Fibroblast of lung (primary cell): ENCODE measurements at regions not wholly inside any gene's neighbourhood (a gene's known extent, or its start where the extent isn't known, plus 50 kb on each side); places are given as distances from the start of the nearest gene placed in this dataset.

Experiments
- EZH2 ChIP-seq: IDR thresholded peaks from 2 replicates; pipeline ENCODE4 v1.5.1; 2012; ENCODE audit warnings: low read length, control low read depth, mild to moderate bottlenecking; ENCODE audit errors: missing control alignments
- TF ChIP-seq, protein P1 (sequence below), 2 donors: IDR thresholded peaks in 1 of 2; conservative IDR thresholded peaks in 1 of 2; 1 replicate in 1 of 2; 2 replicates in 1 of 2; pipeline ENCODE4 v1.5.1; 2011 to 2012; ENCODE audit warnings: low read length in 2 of 2, control low read depth in 1 of 2, inconsistent platforms in 1 of 2, low read depth in 1 of 2, mild to moderate bottlenecking in 1 of 2

DNA sequence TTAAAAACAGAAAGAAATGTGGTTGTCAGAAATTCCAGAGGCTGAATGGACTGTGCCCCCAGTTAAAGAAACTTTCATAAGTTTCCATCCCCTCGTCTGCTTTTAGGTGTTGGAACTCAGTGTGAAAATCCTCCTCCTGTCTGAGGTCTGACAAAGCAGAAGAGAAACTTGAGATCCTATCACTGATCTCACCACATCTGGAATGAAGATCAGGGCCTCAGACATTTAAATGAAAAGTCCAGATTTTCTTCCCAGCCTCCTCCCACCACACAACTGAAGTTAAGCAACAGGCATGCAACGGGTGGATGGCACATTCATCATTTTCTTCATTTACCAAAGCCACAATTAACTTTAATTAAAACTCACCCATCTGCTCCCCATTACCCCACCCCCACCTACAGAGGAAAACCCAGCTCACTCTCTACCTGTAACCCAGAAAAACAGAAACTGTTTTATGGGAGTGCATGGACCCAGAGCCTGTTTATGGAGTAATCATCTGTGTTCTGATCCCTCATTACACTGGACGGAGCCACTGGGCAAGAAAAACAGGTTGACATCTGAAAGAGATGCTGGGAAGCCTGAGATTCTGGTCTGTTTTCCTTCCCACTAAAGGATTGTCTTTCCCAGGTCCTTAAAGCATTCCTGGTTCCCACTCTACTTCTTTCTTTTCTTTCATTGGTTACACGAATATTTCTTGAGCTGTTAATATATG lies 58.1 kb upstream of the HOPX start:
- no peak for TF ChIP-seq EZH2
- TF ChIP-seq, protein P1, sequence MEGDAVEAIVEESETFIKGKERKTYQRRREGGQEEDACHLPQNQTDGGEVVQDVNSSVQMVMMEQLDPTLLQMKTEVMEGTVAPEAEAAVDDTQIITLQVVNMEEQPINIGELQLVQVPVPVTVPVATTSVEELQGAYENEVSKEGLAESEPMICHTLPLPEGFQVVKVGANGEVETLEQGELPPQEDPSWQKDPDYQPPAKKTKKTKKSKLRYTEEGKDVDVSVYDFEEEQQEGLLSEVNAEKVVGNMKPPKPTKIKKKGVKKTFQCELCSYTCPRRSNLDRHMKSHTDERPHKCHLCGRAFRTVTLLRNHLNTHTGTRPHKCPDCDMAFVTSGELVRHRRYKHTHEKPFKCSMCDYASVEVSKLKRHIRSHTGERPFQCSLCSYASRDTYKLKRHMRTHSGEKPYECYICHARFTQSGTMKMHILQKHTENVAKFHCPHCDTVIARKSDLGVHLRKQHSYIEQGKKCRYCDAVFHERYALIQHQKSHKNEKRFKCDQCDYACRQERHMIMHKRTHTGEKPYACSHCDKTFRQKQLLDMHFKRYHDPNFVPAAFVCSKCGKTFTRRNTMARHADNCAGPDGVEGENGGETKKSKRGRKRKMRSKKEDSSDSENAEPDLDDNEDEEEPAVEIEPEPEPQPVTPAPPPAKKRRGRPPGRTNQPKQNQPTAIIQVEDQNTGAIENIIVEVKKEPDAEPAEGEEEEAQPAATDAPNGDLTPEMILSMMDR (conservative IDR thresholded peaks at IDR 0.05 in 1 of 2, IDR thresholded peaks at IDR 0.05 in 1 of 2; ENCODE audit: low read depth in 1 of 2, low read length in 2 of 2): no peak
